Upper lobe of left lung (tissue), 6 donors: ENCODE measurements at regions not wholly inside any gene's neighbourhood (a gene's known extent, or its start where the extent isn't known, plus 50 kb on each side); places are given as distances from the start of the nearest gene placed in this dataset.

Experiments
- ATAC-seq, 2 donors: fragments of 200-7000 bp; cut with Tn5 transposase; one replicate each; pipeline ENCODE4 v1.9.1; 2022; ENCODE audit warnings: mild to moderate bottlenecking in 2 of 2, moderate library complexity in 2 of 2; ENCODE audit not compliant: low FRiP score in 2 of 2
- DNase-seq, 2 donors: peaks; one replicate each; pipeline ENCODE4 v3.0.0-alpha.2; 2019 to 2020
- H3K27ac ChIP-seq, 4 donors: fragments of 200-600 bp; sonication (generic); one replicate each; pipeline ENCODE4 v1.5.1; 2016 to 2019
- H3K27me3 ChIP-seq, 4 donors: fragments of 200-600 bp; sonication (generic); one replicate each; pipeline ENCODE4 v1.5.1; 2017 to 2019
- H3K36me3 ChIP-seq, 4 donors: fragments of 200-600 bp; sonication (generic); one replicate each; pipeline ENCODE4 v1.5.1; 2016 to 2019
- H3K4me1 ChIP-seq, 4 donors: fragments of 200-600 bp; sonication (generic); one replicate each; pipeline ENCODE4 v1.5.1; 2018 to 2019
- H3K4me3 ChIP-seq, 4 donors: fragments of 200-600 bp; sonication (generic); one replicate each; pipeline ENCODE4 v1.5.1; 2017 to 2019; ENCODE audit warnings: mild to moderate bottlenecking in 2 of 4, moderate library complexity in 1 of 4
- H3K9me3 ChIP-seq, 4 donors: fragments of 200-600 bp; sonication (generic); one replicate each; pipeline ENCODE4 v1.5.1; 2018 to 2019
- EP300 ChIP-seq, 4 donors: sonication (generic); formaldehyde crosslinking; IDR thresholded peaks; one replicate each; pipeline ENCODE4 v1.5.1; 2017; ENCODE audit warnings: antibody characterized with exemption in 4 of 4, control low read depth in 2 of 4
- POLR2A ChIP-seq, 4 donors: fragments of 450-650 bp; IDR thresholded peaks; one replicate each; pipeline ENCODE4 v1.5.1; 2016 to 2017; ENCODE audit warnings: antibody characterized with exemption in 4 of 4, mild to moderate bottlenecking in 2 of 4
- POLR2AphosphoS5 ChIP-seq, 2 donors: sonication (generic); formaldehyde crosslinking; IDR thresholded peaks; one replicate each; pipeline ENCODE4 v1.5.1; 2017; ENCODE audit warnings: antibody characterized with exemption in 2 of 2
- WGBS, 2 donors: methylation state at CpG; one replicate each; pipeline ENCODE4 v1.1.5; 2017 to 2018; 5-methylcytosine and 5-hydroxymethylcytosine counted together
- TF ChIP-seq, protein P1 (sequence below), 6 experiments: fragments of 450-650 bp in 4 of 6; fragments of 200-600 bp in 2 of 6; sonication (generic) in 2 of 6; IDR thresholded peaks; one replicate each; pipeline ENCODE4 v1.5.1; 2016 to 2019; ENCODE audit warnings: antibody characterized with exemption in 6 of 6
- donor health status: DM: no; HTN: no; CAD: no; lungs with moderate emphysema.
- donor health status: DM: no; HTN: yes; CAD: no; lungs with severe emphysema.

DNA sequence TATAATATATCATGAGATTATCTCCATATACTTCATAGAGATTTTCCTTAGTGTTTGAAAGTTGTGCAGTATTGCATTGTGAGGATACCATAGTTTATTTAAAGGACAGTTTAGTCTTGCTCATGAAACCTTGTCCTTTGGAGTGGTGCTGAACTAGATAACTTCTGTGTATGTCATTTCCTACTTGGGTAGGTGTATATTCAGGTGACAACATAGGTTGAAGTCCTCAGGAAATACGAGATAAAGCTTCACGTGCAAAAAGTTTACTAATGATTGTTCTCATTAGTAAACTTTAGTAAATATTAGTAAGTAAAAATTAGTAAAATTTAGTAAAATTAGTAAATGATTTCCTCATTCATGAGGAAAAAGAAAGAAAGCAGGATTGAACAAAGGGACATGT lies 521.3 kb upstream of the LRRC4C start:
- no peaks in the 10 kb centered on the region for H3K4me1 ChIP-seq
- DNase-seq, result no peak
- H3K36me3 ChIP-seq, result no peaks in the 10 kb centered on the region
- no peaks in the 10 kb centered on the region for H3K27me3 ChIP-seq
- no peak overlapping the region for H3K27ac ChIP-seq
- TF ChIP-seq, protein P1, sequence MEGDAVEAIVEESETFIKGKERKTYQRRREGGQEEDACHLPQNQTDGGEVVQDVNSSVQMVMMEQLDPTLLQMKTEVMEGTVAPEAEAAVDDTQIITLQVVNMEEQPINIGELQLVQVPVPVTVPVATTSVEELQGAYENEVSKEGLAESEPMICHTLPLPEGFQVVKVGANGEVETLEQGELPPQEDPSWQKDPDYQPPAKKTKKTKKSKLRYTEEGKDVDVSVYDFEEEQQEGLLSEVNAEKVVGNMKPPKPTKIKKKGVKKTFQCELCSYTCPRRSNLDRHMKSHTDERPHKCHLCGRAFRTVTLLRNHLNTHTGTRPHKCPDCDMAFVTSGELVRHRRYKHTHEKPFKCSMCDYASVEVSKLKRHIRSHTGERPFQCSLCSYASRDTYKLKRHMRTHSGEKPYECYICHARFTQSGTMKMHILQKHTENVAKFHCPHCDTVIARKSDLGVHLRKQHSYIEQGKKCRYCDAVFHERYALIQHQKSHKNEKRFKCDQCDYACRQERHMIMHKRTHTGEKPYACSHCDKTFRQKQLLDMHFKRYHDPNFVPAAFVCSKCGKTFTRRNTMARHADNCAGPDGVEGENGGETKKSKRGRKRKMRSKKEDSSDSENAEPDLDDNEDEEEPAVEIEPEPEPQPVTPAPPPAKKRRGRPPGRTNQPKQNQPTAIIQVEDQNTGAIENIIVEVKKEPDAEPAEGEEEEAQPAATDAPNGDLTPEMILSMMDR (IDR thresholded peaks at IDR 0.05), result no peak
- TF ChIP-seq POLR2AphosphoS5 (IDR thresholded peaks at IDR 0.05) (no peak), EP300 (IDR thresholded peaks at IDR 0.05) (no peak), POLR2A (IDR thresholded peaks at IDR 0.05) (no peak)
- ATAC-seq, result no peak
- H3K4me3 ChIP-seq, result no peak overlapping the region
- peaks cover 0 to 2% (median 0%) of the 10 kb centered on the region in 4 donors for H3K9me3 ChIP-seq
- 73 to 89% methylated on average over 2 of the region's 2 CpGs for WGBS, 2 donors

DNA sequence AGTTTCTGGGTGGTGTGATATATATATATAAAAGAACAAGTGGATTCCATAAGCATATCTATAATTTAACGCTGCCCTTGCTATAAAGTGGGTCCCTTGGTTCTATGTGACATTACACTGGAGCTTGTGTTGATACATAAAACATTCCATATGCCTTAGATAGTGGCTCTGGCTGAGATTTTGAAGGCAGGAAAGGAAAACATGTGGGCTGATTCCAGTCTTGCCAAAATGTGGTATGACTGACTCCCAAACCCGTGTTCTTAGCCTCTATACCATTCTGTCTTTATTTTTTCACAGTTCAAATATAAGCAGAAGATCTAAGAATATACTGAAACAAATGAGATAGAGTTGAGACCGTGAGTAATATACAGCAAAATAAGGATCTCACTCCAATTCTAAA lies 522.8 kb upstream of the LRRC4C start:
- ATAC-seq, result no peak
- WGBS, 2 donors, result 69 to 77% methylated on average over 3 of the region's 3 CpGs
- Histone ChIP-seq H3K4me1 (no peaks in the 10 kb centered on the region), H3K27ac (no peak overlapping the region), H3K36me3 (no peaks in the 10 kb centered on the region), H3K9me3 (peaks cover 0 to 2% (median 0%) of the 10 kb centered on the region in 4 donors), H3K27me3 (no peaks in the 10 kb centered on the region), H3K4me3 (no peak overlapping the region)
- no peak for TF ChIP-seq POLR2AphosphoS5 (IDR thresholded peaks at IDR 0.05)
- TF ChIP-seq POLR2A (IDR thresholded peaks at IDR 0.05), result no peak
- TF ChIP-seq EP300 (IDR thresholded peaks at IDR 0.05), result no peak
- TF ChIP-seq, protein P1 (IDR thresholded peaks at IDR 0.05), result no peak
- DNase-seq, result no peak

DNA sequence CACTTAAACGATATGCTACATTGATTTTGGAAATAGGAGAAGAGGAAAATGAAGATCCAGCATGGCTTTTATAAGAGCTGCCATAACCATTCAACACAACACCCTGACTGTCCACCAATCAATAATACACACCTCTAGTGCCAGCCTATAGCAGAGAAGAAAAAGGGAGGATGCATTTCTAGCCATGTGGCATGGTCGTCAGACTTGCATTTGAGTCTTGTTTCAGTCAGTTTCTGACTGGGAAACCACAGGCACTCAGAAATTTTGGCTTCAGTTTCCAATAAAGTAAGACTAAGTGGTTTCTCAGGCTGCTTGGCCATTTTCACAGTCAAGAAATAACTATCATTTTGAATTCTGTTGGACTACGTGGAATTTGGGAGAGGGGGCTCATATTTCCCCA lies 523.5 kb upstream of the LRRC4C start:
- DNase-seq (no peak), ATAC-seq (no peak)
- Histone ChIP-seq H3K4me1 (no peaks in the 10 kb centered on the region), H3K9me3 (peaks cover 0 to 2% (median 0%) of the 10 kb centered on the region in 4 donors), H3K36me3 (no peaks in the 10 kb centered on the region), H3K27ac (no peak overlapping the region), H3K27me3 (no peaks in the 10 kb centered on the region), H3K4me3 (no peak overlapping the region)
- TF ChIP-seq POLR2A (IDR thresholded peaks at IDR 0.05) (no peak), EP300 (IDR thresholded peaks at IDR 0.05) (no peak), POLR2AphosphoS5 (IDR thresholded peaks at IDR 0.05) (no peak)
- TF ChIP-seq, protein P1 (IDR thresholded peaks at IDR 0.05), result no peak
- WGBS, 2 donors, result 82 to 83% methylated on average over 3 of the region's 3 CpGs

DNA sequence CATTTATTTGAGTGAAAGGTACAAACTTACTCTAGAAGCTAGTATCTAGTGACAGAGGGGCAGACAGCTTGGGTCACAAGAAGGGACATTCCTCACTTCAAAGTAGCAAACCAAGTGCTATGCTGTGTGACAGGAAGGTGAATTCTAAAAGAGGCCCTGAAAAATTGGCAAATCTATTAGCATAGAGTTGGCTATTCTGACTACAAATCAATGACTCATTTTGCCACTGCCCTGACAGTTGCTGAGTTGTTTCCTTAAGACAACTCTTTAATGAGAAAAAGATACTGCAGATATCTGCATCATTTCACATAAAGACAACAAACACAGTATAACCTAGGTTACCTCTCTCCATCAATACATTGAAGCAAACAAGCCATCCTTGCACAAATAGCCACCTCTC lies 524.0 kb upstream of the LRRC4C start:
- H3K27ac ChIP-seq, result no peak overlapping the region
- TF ChIP-seq, protein P1 (IDR thresholded peaks at IDR 0.05), result no peak
- TF ChIP-seq POLR2AphosphoS5 (IDR thresholded peaks at IDR 0.05) (no peak), EP300 (IDR thresholded peaks at IDR 0.05) (no peak), POLR2A (IDR thresholded peaks at IDR 0.05) (no peak)
- ATAC-seq (no peak), DNase-seq (no peak)
- no peaks in the 10 kb centered on the region for H3K36me3 ChIP-seq
- peaks cover 0 to 2% (median 0%) of the 10 kb centered on the region in 4 donors for H3K9me3 ChIP-seq
- H3K27me3 ChIP-seq, result no peaks in the 10 kb centered on the region
- H3K4me1 ChIP-seq, result no peaks in the 10 kb centered on the region
- H3K4me3 ChIP-seq, result no peak overlapping the region

DNA sequence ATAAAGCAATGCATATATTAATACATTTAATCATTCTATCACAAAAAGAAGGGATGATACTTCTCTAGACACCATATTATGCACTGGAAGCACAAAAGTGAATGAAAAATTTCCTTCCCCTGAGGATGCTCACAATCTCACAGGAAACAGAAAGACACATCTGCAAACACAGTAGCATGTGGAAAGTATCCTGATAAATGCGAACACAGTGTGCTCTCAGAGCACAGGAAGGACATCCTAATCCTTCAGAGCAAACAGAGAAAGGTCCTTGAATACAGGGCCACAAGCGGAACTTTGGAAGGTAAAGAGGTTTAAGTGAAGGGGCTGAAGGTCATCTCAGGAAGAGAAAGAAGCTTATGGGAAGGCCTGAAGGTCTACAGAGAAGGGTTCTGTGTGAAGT lies 524.6 kb upstream of the LRRC4C start:
- Histone ChIP-seq H3K4me3 (no peak overlapping the region), H3K36me3 (no peaks in the 10 kb centered on the region), H3K27me3 (no peaks in the 10 kb centered on the region), H3K4me1 (no peaks in the 10 kb centered on the region), H3K27ac (no peak overlapping the region), H3K9me3 (peaks cover 0 to under 1% (median 0%) of the 10 kb centered on the region in 4 donors)
- ATAC-seq (no peak), DNase-seq (no peak)
- 55 to 71% methylated on average over 2 of the region's 2 CpGs for WGBS, 2 donors
- TF ChIP-seq, protein P1 (IDR thresholded peaks at IDR 0.05), result no peak
- no peak for TF ChIP-seq POLR2A (IDR thresholded peaks at IDR 0.05)
- no peak for TF ChIP-seq POLR2AphosphoS5 (IDR thresholded peaks at IDR 0.05)
- no peak for TF ChIP-seq EP300 (IDR thresholded peaks at IDR 0.05)
